ENCODE measurements at regions not wholly inside any gene's neighbourhood (a gene's known extent, or its start where the extent isn't known, plus 50 kb on each side); places are given as distances from the start of the nearest gene placed in this dataset.
"Not testable (repeated sequence)": the region's sequence is repeated elsewhere in the genome, so short reads cannot be mapped to it uniquely, and the experiment has no call there.

DNA sequence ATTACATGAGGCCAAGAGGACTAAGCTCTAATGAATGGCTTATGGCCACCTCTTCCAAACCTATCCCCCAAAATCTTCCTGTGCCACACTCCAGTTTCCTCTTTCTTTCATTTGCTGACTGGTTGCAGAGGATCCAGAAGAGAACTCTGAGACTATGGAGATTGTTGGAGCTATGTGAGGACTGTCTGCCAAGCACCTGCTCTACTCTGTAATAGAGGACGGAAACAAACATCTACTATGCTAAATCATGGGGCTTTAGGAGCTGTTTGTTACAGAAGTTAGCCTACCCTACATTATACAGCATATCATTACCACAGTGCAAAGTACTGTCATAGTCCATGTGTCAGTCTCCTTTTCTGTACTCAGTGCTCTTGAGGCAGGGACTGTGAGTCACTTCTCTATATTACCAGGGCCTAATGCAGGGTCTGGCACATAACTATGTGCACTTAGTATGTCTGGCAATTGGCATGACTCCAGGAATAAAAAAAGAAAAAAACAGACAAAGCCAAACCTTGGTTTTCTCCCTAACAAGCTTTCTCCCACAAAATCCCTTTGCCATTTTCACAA is 95.1 kb downstream of the RPAP3 start:
- DNase-seq (ENCODE audit: low read depth in 2 of 3, low spot score in 1 of 3), result no peak

DNA sequence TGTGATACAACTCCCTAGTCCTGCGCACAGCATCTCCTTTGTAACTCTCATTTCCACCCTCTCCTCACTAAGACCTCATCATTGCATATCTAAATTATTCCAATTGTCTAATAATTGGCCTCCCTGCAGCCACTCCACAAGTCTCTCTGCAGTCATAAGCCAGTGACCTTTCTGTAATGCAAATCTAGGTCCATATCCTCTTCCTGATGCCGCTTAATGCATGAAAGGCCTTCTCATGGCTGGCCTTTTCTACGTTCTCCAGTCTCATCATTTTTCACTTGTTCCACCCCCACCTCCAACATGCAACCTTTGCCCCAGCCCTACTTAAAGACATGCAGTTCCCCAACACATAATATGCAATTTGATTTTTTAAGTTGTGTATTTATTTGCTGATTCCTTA is 96.0 kb downstream of the RPAP3 start:
- DNase-seq (ENCODE audit: low read depth in 2 of 3, low spot score in 1 of 3), result no peak

DNA sequence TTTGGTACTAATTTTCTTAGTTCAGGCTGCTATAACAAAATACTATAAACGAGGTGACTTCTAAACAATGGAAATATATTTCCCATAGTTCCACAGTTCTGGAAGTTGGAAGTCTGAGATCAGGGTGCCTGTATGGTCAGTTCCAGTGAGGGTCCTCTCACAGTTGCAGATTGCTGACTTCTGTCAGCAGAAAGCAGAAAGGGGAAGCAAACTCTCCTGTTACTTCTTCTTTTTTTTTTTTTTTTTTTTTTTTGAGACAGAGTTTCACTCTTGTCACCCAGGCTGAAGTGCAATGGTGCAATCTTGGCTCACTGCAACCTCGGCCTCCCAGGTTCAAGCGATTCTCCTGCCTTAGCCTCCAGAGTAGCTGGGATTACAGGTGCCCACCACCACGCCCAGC is 97.2 kb downstream of the RPAP3 start:
- DNase-seq (ENCODE audit: low read depth in 2 of 3, low spot score in 1 of 3), result not testable (repeated sequence)

DNA sequence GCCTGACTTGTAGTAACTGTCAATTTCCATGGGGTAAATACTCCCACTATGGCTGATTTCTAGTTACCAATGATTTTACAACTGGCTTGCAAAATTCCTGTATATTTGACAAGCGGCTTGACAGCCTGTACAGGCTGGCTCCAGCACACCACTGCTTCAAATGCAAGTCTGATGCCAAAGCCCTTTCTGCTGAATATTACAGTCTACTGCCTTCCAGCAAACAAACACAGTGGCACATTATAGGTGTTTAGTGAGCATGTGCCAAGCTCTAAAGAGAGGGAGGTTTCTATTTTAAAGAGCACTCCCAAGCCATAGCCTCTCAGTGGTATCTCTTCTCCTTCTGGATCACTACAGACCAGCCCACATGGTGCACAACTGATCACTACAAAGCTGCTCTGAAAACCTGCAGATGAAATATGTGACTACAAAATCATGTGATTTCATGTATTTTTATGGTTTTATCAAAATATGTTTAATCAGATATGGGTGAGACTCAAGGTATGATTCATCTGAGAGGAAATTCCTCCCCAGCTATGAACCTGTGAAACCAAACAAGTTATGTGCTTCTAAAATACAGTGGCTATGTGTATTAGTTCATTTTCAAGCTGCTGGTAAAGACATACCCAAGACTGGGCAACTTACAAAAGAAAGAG is 101.5 kb downstream of the RPAP3 start:
- no peak for DNase-seq (ENCODE audit: low read depth in 2 of 3, low spot score in 1 of 3)

DNA sequence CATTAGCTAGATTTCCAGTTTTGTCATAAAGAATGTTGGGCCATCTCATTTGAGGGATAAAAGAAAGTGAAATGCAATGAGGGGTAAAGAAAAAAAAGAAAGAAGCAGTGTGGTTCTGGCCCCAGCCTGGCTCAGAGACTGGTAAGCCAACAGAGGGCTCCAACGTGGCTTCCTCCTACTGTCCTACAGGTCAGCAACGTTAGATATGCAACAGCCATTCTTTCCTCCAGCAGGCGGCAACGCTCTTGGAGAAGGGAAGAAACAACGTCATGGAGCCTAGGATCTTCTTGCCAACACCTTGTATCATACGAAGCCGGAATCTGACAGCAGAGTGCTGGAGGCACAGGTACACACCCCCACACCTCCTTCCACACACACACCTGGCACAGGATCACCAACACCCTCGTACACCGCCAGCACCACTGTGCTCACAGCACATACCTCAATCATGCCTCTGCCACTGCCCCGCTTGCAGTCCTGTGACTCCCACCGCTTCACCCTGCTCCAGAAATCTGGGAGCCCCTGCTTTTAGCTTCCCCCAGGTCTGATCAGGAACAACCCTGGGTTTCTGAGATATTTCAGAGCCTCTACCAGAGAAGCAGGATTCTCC is 102.8 kb downstream of the RPAP3 start:
- DNase-seq (ENCODE audit: low read depth in 2 of 3, low spot score in 1 of 3), result no peak

DNA sequence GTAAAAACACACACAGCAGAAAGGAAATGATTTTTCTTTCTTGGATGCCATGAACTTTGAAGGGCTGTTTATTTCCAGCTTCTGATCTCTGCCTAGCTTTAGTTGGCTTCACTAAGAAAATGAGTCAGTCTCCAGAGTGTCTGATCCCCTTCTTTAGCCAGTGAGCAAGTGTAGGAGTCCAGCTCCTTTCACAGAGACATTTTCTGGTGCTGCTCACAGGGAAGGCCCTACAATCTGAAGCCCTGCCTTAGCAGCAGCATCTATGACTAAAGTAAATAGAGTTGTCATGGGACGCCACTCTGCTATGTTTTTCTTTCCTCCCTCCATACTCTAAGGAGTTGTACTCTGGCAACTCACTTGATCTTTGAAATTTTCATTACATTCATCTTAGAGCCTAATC is 103.5 kb downstream of the RPAP3 start:
- no peak for DNase-seq (ENCODE audit: low read depth in 2 of 3, low spot score in 1 of 3)

DNA sequence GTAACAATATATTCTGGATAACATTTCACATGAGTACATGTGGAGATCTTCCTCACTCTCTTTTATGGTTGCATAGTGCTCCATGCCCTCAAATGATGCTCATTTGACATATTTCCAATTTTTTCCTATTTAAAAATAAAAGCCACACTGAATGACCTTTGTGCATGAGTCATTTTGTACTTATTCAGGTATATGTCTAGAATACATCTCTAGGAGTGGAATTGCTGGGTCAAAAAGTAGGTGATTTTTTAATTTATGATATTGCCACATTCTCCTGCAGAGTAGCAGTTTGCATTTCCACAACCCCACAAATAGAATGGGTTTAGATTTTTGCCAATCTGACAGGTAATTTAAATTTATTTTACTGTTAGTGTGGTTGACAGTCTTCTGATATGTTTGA is 104.8 kb downstream of the RPAP3 start:
- no peak for DNase-seq (ENCODE audit: low read depth in 2 of 3, low spot score in 1 of 3)

DNA sequence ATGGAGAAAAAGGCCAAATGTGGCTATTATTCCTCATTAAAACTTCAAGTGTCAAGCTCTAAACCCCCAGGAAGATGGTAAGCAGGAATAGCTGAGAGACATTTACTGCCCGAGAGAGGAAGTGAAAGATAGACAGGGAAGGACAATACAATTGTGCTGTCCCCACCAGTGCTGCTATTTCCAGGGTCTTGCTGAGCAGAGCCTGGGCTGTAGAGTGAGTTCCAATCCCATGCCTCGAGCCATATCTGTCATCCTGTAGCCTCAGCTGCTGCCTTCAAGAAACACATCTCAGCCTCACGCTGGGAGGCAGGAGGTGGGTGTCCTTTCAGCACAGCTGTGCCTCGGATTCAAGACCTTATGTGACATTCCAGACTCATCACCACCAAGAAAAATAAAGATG is 114.0 kb downstream of the RPAP3 start:
- DNase-seq (ENCODE audit: low read depth in 2 of 3, low spot score in 1 of 3), result no peak

DNA sequence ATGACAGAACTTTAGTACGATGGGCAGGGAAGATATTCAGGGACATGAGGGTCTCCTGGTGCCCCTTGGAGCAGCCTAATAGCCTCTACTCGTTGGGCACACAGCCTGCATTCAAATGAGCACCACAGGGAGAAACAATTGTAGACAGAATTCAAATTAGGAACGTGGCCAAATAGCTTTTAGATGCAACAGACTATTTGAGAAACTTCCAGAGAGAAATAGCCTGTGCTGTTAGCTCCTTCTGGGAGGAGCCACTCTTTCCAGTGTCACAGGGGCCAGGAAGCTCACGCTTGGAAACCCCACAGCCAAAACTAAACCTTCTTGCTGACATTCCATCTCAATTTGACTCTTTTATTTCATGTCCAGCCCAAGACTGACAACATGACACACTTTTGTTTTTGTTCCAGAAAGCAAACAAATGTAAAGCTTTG is 114.5 kb downstream of the RPAP3 start:
- no peak for DNase-seq (ENCODE audit: low read depth in 2 of 3, low spot score in 1 of 3)

DNA sequence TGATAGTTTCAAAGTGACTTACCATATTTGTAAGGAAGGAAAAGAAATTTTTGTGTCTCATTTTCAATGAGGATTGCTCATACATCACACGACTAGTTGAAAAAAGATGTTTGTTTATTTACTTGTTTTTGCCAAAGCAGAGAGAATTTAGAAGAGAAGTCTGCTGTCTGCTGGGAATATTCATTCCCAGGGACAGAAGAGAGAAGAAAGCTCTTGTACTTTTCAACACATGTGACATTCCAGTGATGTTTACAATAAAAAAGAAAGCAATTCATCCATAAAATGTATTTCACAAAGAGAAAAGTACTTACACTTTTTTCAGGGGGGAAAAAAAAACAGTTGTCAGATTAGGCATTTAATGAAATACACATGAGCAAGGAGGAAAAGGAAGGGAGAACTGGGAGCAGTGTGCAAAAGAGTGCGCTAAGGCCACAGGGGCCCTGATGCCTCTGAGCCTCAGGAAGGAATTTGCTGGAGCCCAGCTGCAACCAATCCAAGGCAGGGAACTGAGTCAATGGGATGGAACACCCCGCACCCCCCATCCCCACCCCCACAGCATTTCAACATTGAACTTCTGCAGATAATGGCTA is 115.0 kb downstream of the RPAP3 start:
- DNase-seq (ENCODE audit: low read depth in 2 of 3, low spot score in 1 of 3), result no peak

DNA sequence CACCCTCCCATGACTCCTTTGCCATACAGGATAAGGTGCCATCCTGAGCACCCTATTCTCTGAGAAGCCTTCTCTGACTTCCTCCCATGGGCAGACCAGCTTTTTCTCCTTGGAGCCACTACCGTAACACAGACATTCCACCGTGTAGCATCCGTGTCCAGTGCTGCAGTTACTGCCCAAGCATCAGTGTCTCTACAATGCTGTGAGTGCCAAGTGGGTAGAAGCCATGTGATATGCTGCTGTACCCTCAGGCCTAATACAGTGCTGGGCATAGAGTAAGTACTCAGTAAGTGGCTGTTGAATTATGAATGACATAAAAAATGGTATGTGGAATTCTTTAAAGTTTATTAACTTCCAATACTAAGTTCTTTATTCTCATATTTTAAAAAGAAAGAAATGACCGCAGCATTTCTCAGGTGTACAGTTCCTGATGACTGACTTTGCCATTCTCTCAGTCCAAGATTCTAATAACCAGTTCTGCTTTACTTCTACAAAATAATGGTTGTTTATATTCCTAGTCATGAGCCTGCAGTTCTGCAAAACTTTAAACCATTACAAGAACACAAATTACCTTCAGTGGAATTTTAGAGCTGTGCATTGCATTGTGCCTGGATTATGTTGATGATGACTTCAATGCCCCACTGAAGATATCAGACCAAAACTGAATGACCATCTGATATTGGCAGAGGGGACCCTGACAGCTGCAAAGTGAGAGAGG is 118.7 kb downstream of the RPAP3 start:
- no peak for DNase-seq (ENCODE audit: low read depth in 2 of 3, low spot score in 1 of 3)

DNA sequence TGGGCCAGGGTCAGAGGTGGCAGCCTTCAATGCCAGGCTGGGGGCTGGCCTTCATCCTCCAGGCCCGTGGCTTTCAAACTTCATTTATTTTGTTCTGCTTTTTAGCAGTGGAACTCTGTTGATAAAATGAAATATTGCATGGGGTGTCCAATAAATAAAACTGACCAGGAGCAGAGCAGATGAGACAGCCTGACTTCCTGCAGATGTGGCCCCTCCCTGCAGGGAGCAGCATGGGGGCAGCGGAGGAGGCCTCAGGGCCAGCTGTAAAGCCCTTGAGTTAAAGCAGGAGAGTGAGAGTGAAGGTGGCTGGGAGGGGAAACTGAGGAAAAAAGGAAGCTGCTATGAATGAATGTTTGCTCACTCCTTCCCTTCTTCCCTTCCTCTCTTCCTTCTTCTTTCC is 120.3 kb downstream of the RPAP3 start:
- DNase-seq (ENCODE audit: low read depth in 2 of 3, low spot score in 1 of 3), result no peak

DNA sequence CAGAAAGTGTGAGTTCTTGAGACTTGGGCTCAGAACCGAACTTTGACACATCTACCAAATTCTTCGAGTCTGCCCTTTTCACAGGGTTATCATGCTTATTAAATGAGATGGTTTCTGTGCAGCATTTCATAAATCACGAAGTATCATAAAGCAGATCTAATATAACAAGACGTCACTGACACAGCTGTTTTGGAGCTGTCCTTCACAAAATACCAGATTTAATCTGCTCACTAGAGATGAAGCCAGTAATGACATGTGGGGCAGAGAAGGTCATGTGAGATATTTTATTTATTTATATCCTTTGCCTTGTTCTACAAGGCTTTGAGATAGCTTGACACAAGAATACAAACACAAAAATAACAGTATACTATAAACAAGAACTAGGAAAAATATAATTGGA is 127.0 kb downstream of the RPAP3 start:
- DNase-seq (ENCODE audit: low read depth in 2 of 3, low spot score in 1 of 3), result no peak

DNA sequence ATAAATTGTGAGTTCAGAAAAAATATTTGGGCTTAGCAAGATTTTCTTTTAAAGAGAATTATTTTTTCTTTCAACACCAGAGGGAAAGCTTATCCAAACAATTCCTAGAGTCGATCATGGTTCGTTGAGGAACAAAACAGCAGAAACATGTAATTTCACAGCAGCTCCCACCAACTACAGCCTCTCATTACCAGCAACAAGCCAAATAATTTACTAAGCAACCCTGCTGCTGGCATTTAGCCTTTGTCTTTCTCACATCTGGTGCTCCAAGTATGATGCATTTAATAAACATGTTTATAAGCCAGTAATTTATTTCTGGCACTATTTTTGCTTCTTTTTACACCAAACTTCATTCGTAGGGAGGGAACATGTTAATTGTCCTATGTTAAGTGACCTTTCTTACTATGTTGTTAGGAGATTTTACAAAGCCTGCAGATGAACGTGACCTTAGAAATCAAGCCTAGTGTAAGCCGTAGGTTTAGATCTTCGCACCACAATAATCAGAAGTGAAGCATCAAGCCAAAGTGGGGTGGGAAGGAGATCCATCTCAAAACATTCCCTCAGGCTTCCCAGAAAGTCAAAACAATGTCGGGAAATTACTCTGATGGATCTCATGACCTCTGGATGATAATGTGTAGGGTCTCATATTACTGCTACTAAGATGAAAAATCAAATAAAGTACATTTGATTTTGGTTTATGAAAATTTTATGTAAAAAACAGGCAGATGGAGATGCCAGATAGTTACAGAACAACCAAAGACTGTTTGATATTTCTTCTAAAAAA is 128.4 kb downstream of the RPAP3 start:
- DNase-seq (ENCODE audit: low read depth in 2 of 3, low spot score in 1 of 3), result no peak

DNA sequence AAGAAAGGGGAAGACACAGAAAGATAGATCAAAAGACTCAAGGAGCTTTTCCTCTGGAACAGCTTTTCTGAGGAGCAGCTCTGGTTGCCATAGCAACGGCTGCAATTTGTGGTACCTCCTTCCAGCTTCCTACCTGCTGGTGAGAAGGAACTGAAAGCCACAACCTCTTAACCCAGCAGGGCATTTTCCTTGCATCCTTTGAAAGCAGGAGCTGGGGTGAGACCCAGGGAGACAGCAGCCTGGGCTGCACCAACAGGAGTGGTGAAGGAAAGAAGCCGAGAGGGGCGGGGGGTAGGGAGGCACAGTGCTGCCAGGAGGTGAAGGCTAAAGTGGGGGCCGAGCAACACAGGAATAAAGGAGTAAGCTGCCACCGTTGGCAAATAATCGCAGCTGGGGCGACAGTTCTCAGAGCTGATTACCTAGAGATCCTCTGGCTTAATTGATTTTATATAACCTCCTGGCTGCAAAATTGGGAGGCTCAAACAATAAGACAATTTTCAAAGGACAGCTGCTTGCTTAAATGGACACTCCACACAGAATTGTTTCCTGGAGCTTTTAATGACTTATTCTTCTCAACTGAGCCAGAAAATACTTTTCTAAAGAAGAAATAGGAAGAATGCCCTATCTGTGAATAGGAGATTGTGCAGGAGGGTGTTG is 129.4 kb downstream of the RPAP3 start:
- no peak for DNase-seq (ENCODE audit: low read depth in 2 of 3, low spot score in 1 of 3)

DNA sequence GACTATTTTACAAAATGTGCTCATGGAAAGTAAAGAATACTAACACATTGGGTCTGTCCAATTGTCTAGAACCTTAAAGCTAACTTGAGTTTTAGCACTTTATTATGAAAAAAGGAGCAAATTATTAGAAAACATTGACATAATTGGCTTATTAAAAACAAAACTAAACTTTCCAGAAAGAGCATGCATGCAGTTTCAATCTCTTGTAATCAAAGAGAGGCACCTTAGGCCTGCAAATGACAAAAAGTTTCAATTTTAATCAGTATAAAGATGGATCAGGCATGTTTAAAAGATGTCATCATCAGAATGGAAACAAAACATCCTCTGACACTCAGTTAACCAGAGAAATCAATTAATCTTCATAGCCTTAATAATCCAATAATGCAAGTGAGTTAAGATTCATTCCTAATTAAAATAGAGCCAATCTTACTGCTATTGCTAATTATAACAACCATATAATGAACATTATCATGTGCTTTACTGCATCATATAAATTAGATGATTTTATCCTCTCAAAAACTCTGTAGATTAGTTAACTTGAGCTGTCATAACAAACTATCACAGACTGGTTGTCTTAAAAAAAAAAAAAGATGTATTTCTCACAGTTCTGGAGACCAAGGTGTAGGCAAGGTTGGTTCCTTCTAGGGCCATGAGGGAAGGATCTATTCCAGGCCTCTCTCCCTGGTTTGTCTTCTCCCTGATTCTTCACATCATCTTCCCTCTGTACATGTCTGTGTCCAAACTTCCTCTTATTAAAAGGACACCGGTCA is 131.4 kb downstream of the RPAP3 start:
- DNase-seq (ENCODE audit: low read depth in 2 of 3, low spot score in 1 of 3), result no peak

DNA sequence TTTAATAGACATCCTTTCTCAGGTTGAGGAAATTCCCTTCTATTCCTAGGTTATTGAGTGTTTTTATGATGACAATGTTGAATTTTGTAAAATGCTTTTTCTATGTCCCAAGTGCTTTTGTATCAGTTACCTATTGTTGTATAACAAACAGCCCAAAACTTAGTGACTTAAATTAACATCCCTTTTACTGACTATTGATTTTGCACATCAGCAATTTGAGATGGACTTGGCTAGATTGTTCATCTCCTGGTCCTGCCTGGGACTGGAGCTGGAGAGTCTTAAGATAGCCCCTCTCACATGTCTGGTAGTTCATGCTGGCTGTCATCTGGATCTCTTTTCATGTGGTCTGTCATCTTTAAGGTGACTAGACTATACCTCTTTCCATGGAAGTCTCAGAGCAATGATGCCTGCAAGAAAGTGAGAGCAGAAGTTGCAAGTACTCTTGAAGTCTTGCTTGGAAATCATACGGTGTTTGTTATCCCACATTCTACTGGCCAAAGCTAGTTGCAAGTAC is 132.6 kb downstream of the RPAP3 start:
- DNase-seq (ENCODE audit: low read depth in 2 of 3, low spot score in 1 of 3), result no peak

DNA sequence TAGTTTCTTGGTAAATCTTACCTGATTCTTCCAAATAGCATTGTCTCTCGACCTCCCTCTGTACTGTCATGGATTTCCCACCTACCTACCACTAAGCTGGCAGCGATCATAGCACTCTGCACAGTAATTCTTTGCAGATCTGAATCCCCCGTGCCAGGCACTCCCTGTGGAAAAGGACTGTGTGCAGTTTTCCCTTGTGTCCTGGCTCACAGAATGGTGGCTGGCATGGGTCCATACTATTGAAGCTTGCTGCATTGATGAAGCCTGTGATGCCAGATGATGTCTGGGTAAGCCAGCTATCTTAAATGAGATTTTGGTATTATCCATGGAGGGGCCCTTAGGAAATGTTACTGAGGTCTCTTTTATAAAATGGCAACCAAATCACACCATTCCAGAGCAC is 135.7 kb downstream of the RPAP3 start:
- no peak for DNase-seq (ENCODE audit: low read depth in 2 of 3, low spot score in 1 of 3)

DNA sequence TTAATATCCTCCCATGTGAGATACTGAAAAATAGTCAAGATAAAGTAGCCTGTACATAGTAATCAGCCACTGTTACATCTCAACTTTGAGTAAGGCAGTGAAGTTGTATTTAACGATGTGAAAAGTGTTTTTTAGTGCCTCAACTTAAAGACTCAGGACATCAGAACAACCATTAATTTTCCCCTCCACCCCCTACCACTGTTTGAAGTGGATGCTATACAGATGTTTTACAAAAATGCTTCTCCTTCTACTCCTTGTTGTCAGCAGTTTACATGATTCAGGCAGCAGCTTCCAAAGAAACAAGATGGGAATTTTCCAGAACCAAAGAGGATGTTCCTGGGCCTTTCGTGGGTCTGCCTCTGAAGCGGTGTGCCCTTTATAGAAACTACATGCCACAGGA is 143.6 kb downstream of the RPAP3 start:
- DNase-seq (ENCODE audit: low read depth in 2 of 3, low spot score in 1 of 3), result no peak

DNA sequence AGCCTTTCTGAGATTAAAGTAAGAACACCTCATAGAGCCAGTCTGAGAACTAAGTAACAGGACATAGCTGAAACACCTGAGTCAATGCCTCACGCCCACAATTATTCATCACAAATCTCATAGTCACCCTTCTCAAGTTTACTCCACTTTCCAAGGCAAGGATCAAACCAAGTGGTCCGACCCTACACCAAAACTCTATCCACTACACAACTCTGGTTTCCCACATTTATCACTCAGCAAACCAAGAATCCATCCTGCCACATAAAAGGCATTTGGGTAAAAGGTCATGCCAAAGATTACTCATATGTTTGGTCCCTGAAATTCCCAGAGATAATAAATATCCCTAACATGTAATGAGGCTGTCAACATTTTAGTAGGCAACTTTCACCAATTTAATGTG is 144.1 kb downstream of the RPAP3 start:
- no peak for DNase-seq (ENCODE audit: low read depth in 2 of 3, low spot score in 1 of 3)

Measured in stimulated activated CD4-positive, alpha-beta T cell treated with anti-CD3 and anti-CD28 coated beads, Interleukin-12 subunit alpha, Interleukin-12 subunit beta, amount 100 ng/mL, for 48 hours (primary cell).